Neuron (in vitro differentiated cells): ENCODE measurements at regions not wholly inside any gene's neighbourhood (a gene's known extent, or its start where the extent isn't known, plus 50 kb on each side); places are given as distances from the start of the nearest gene placed in this dataset.

ENCODE experiments used
- H2AFZ ChIP-seq: one replicate; pipeline ENCODE4 v1.6.1; 2013; ENCODE audit warnings: low read depth, mild to moderate bottlenecking, inconsistent platforms, low read length, moderate library complexity
- H3K27me3 ChIP-seq: one replicate; pipeline ENCODE4 v1.6.1; 2013; ENCODE audit warnings: low read length; ENCODE audit not compliant: insufficient read depth
- H3K36me3 ChIP-seq: one replicate; pipeline ENCODE4 v1.6.1; 2013; ENCODE audit warnings: low read length; ENCODE audit not compliant: insufficient read depth
- H3K4me1 ChIP-seq: one replicate; pipeline ENCODE4 v1.6.1; 2013; ENCODE audit warnings: low read length; ENCODE audit not compliant: insufficient read depth
- H3K4me3 ChIP-seq: 2 replicates; pipeline ENCODE4 v1.5.1; 2013; ENCODE audit warnings: mild to moderate bottlenecking, low read length, moderate library complexity
- H3K9me3 ChIP-seq: one replicate; pipeline ENCODE4 v1.6.1; 2013; ENCODE audit warnings: low read length

- H3K9me3 ChIP-seq = no peaks in the 10 kb centered on the region
- no peaks in the 10 kb centered on the region for H3K36me3 ChIP-seq
- no peaks in the 10 kb centered on the region for H3K4me1 ChIP-seq
- no peaks in the 10 kb centered on the region for H3K27me3 ChIP-seq
- no peak overlapping the region for H2AFZ ChIP-seq
- H3K4me3 ChIP-seq = no peak overlapping the region
Measured at GRCh38 chr6:6920114-6920986, 187.4 kb upstream of the RREB1 start.

GRCh38 chr6:6920987-6921313, 186.8 kb upstream of the RREB1 start:
- Histone ChIP-seq H3K9me3 (no peaks in the 10 kb centered on the region), H3K4me1 (no peaks in the 10 kb centered on the region), H3K27me3 (no peaks in the 10 kb centered on the region), H3K4me3 (no peak overlapping the region), H2AFZ (no peak overlapping the region), H3K36me3 (no peaks in the 10 kb centered on the region)

- no peak overlapping the region for H2AFZ ChIP-seq
- no peaks in the 10 kb centered on the region for H3K4me1 ChIP-seq
- H3K9me3 ChIP-seq = no peaks in the 10 kb centered on the region
- no peak overlapping the region for H3K4me3 ChIP-seq
- H3K36me3 ChIP-seq = no peaks in the 10 kb centered on the region
- no peaks in the 10 kb centered on the region for H3K27me3 ChIP-seq
Measured at GRCh38 chr6:6922166-6922565, 185.6 kb upstream of the RREB1 start.

- Histone ChIP-seq H3K36me3 (no peaks in the 10 kb centered on the region), H3K27me3 (no peaks in the 10 kb centered on the region)
Measured at GRCh38 chr6:6923605-6924004, 184.2 kb upstream of the RREB1 start.

GRCh38 chr6:6924708-6925107, 183.1 kb upstream of the RREB1 start:
- Histone ChIP-seq H3K9me3 (no peaks in the 10 kb centered on the region), H3K36me3 (no peaks in the 10 kb centered on the region), H3K4me1 (no peaks in the 10 kb centered on the region), H3K4me3 (no peak overlapping the region), H2AFZ (no peak overlapping the region), H3K27me3 (no peaks in the 10 kb centered on the region)

More at GRCh38 chr6:6923605-6924004, 184.2 kb upstream of the RREB1 start:
- H3K4me1 ChIP-seq = no peaks in the 10 kb centered on the region
- H3K9me3 ChIP-seq = no peaks in the 10 kb centered on the region
- H2AFZ ChIP-seq = no peak overlapping the region
- no peak overlapping the region for H3K4me3 ChIP-seq

- Histone ChIP-seq H2AFZ (no peak overlapping the region), H3K4me1 (peaks cover 2% of the 10 kb centered on the region), H3K4me3 (no peak overlapping the region), H3K9me3 (no peaks in the 10 kb centered on the region), H3K36me3 (no peaks in the 10 kb centered on the region), H3K27me3 (no peaks in the 10 kb centered on the region)
Measured at GRCh38 chr6:6925391-6926164, 182.2 kb upstream of the RREB1 start.

GRCh38 chr6:6926856-6927255, 180.9 kb upstream of the RREB1 start:
- peaks cover 13% of the 10 kb centered on the region for H3K4me1 ChIP-seq
- no peak overlapping the region for H2AFZ ChIP-seq
- H3K27me3 ChIP-seq = no peaks in the 10 kb centered on the region
- no peaks in the 10 kb centered on the region for H3K9me3 ChIP-seq
- H3K36me3 ChIP-seq = no peaks in the 10 kb centered on the region
- no peak overlapping the region for H3K4me3 ChIP-seq

- Histone ChIP-seq H3K4me1 (peaks cover 13% of the 10 kb centered on the region), H3K9me3 (no peaks in the 10 kb centered on the region), H3K36me3 (no peaks in the 10 kb centered on the region), H3K4me3 (no peak overlapping the region), H2AFZ (no peak overlapping the region), H3K27me3 (no peaks in the 10 kb centered on the region)
Measured at GRCh38 chr6:6927521-6928361, 180.0 kb upstream of the RREB1 start.

- no peak overlapping the region for H2AFZ ChIP-seq
- H3K4me3 ChIP-seq = no peak overlapping the region
- H3K4me1 ChIP-seq = peaks cover 13% of the 10 kb centered on the region
- no peaks in the 10 kb centered on the region for H3K9me3 ChIP-seq
- no peaks in the 10 kb centered on the region for H3K27me3 ChIP-seq
- no peaks in the 10 kb centered on the region for H3K36me3 ChIP-seq
Measured at GRCh38 chr6:6930223-6930880, 177.4 kb upstream of the RREB1 start.

- H3K36me3 ChIP-seq = no peaks in the 10 kb centered on the region
- H3K4me3 ChIP-seq = no peak overlapping the region
- H3K4me1 ChIP-seq = peaks cover 13% of the 10 kb centered on the region
- no peaks in the 10 kb centered on the region for H3K9me3 ChIP-seq
- no peaks in the 10 kb centered on the region for H3K27me3 ChIP-seq
- H2AFZ ChIP-seq = no peak overlapping the region
Measured at GRCh38 chr6:6931071-6932025, 176.4 kb upstream of the RREB1 start.

- Histone ChIP-seq H3K4me1 (peaks cover 13% of the 10 kb centered on the region), H2AFZ (no peak overlapping the region), H3K36me3 (no peaks in the 10 kb centered on the region), H3K9me3 (no peaks in the 10 kb centered on the region), H3K27me3 (no peaks in the 10 kb centered on the region), H3K4me3 (no peak overlapping the region)
Measured at GRCh38 chr6:6932341-6932740, 175.4 kb upstream of the RREB1 start.

- Histone ChIP-seq H3K36me3 (no peaks in the 10 kb centered on the region), H3K4me1 (peaks cover 13% of the 10 kb centered on the region), H2AFZ (no peak overlapping the region), H3K4me3 (no peak overlapping the region), H3K27me3 (no peaks in the 10 kb centered on the region), H3K9me3 (no peaks in the 10 kb centered on the region)
Measured at GRCh38 chr6:6932968-6933367, 174.8 kb upstream of the RREB1 start.
